Heart left ventricle (tissue), 16 donors: ENCODE measurements at regions not wholly inside any gene's neighbourhood (a gene's known extent, or its start where the extent isn't known, plus 50 kb on each side); places are given as distances from the start of the nearest gene placed in this dataset.
A peak's percentile ranks its signal among the peaks of the same experiment; 100 is the strongest.

Source experiments
- ATAC-seq, 4 donors: fragments of 200-7000 bp; cut with Tn5 transposase; one replicate each; pipeline ENCODE4 v1.9.1; 2020 to 2022; ENCODE audit warnings: moderate library complexity in 4 of 4, mild to moderate bottlenecking in 3 of 4, moderate number of reproducible peaks in 1 of 4
- DNase-seq, 5 donors: peaks; one replicate each; pipeline ENCODE4 v3.0.0-alpha.2; 2020
- H3K27ac ChIP-seq, 12 donors: fragments of 200-600 bp; sonication (generic) in 4 of 12; one replicate each; pipeline versions ENCODE4 v1.5.0 to v1.8.0; 2016 to 2022; ENCODE audit warnings: mild to moderate bottlenecking in 2 of 12
- H3K27me3 ChIP-seq, 9 donors: fragments of 200-600 bp; sonication (generic) in 2 of 9; one replicate each; pipeline versions ENCODE4 v1.5.1 to v1.8.0; 2016 to 2022; ENCODE audit warnings: mild to moderate bottlenecking in 3 of 9
- H3K36me3 ChIP-seq, 9 donors: fragments of 200-600 bp; sonication (generic) in 2 of 9; one replicate each; pipeline versions ENCODE4 v1.5.0 to v1.8.0; 2018 to 2022; ENCODE audit warnings: mild to moderate bottlenecking in 2 of 9
- H3K4me1 ChIP-seq, 12 donors: fragments of 200-600 bp; sonication (generic) in 4 of 12; one replicate each; pipeline versions ENCODE4 v1.5.0 to v1.8.0; 2016 to 2022; ENCODE audit warnings: mild to moderate bottlenecking in 3 of 12
- H3K4me3 ChIP-seq, 12 donors: fragments of 200-600 bp; sonication (generic) in 4 of 12; one replicate each; pipeline versions ENCODE4 v1.5.0 to v1.8.0; 2017 to 2022; ENCODE audit warnings: mild to moderate bottlenecking in 9 of 12, moderate library complexity in 4 of 12
- H3K9me3 ChIP-seq, 12 donors: fragments of 200-600 bp; sonication (generic) in 4 of 12; one replicate each; pipeline versions ENCODE4 v1.5.0 to v1.8.0; 2016 to 2022; ENCODE audit warnings: mild to moderate bottlenecking in 1 of 12
- CTCF ChIP-seq, 12 donors: fragments of 200-600 bp; sonication (generic) in 4 of 12; IDR thresholded peaks; one replicate each; pipeline versions ENCODE4 v1.5.0 to v1.8.0; 2018 to 2022; ENCODE audit warnings: antibody characterized with exemption in 12 of 12, mild to moderate bottlenecking in 5 of 12
- POLR2A ChIP-seq, 2 donors: fragments of 450-650 bp; IDR thresholded peaks; one replicate each; pipeline ENCODE4 v1.6.1; 2017; ENCODE audit warnings: antibody characterized with exemption in 2 of 2, mild to moderate bottlenecking in 2 of 2, moderate library complexity in 2 of 2
- WGBS, 4 donors: extraction: QIAGEN DNeasy Blood & Tissue Kit in 2 of 4; methylation state at CpG; one replicate each; pipeline versions ENCODE4 v1.1.5 to v1.1.7; 2013 to 2018; 5-methylcytosine and 5-hydroxymethylcytosine counted together
- intact Hi-C, 10 donors: fragments of 100-400 bp; cut with DNase I; formaldehyde crosslinking; loops; one replicate each; pipeline versions ENCODE4 v1.11.1 to v1.14.2; 2022
- donor health status: ischemic (EF 13 %, LVEDD 7.1; RV severe dilation, severe dysfunction).
- donor health status: healthy with polysubstance abuse.
- donor health status: DM: no; HTN: yes; CAD: no.
- donor health status: DM: no; HTN: no; CAD: no.
- donor health status: ischemic (EF 25% LVEDD 6.9; RV normal size, moderate dysfunction).
- donor health status: ischemic (EF 25% LVEDD 5.7; RV mildly dilated, moderate dysfunction).
- donor health status: healthy.
- donor health status: DM: yes; HTN: yes; CAD: no.
- donor health status: ischemic (EF 35%, LVEDD 5.7; RV mildly dilated, moderate dysfunction).
- donor health status: nonischemic (EF 11% LVEDD 7.7; RV severe dilation, severe dysfunction).
- donor health status: DM: yes; HTN: yes; CAD: no.
- donor health status: PGD.
- donor health status: ischemic (EF 29% LVEDD 5.4; RV normal size, mild dysfunction).
- donor health status: nonischemic (EF 23%, LVEDD 6.1; RV moderate dilation, normal function).

GRCh38 chr3:162366166-162366766, 869.7 kb downstream of the OTOL1 start:
- Histone ChIP-seq H3K9me3 (no peaks in the 10 kb centered on the region), H3K4me3 (no peak overlapping the region), H3K36me3 (no peaks in the 10 kb centered on the region), H3K27me3 (no peaks in the 10 kb centered on the region), H3K4me1 (peaks cover 0 to 11% (median 0%) of the 10 kb centered on the region in 12 donors), H3K27ac (peak overlapping the region in 1 of 12 donors; percentile 1)
- ATAC-seq (peak in 2 of 4 donors; percentile 41 to 50), DNase-seq (no peak)
- 50 to 56% (median 51%) methylated on average over 4 of the region's 4 CpGs for WGBS, 4 donors
- TF ChIP-seq CTCF (IDR thresholded peaks at IDR 0.05) (no peak), POLR2A (IDR thresholded peaks at IDR 0.05) (no peak)
- intact Hi-C loops = no loop called here

GRCh38 chr3:162367429-162368260, 871.0 kb downstream of the OTOL1 start:
- WGBS, 4 donors = 17 to 27% (median 19%) methylated on average over 3 of the region's 3 CpGs
- no peak overlapping the region for H3K4me3 ChIP-seq
- ATAC-seq = peak in 1 of 4 donors; percentile 43

GRCh38 chr3:162368417-162368816, 871.8 kb downstream of the OTOL1 start:
- Histone ChIP-seq H3K4me1 (peaks cover 0 to 11% (median 0%) of the 10 kb centered on the region in 12 donors), H3K27ac (no peak overlapping the region), H3K4me3 (no peak overlapping the region), H3K36me3 (no peaks in the 10 kb centered on the region), H3K9me3 (no peaks in the 10 kb centered on the region), H3K27me3 (no peaks in the 10 kb centered on the region)
- DNase-seq (no peak), ATAC-seq (no peak)
- TF ChIP-seq POLR2A (IDR thresholded peaks at IDR 0.05) (no peak), CTCF (IDR thresholded peaks at IDR 0.05) (no peak)
- intact Hi-C loops = no loop called here
- 34 to 46% (median 45%) methylated on average over 4 of the region's 4 CpGs for WGBS, 4 donors

More at GRCh38 chr3:162367429-162368260, 871.0 kb downstream of the OTOL1 start:
- Histone ChIP-seq H3K27me3 (no peaks in the 10 kb centered on the region), H3K4me1 (peaks cover 0 to 11% (median 0%) of the 10 kb centered on the region in 12 donors), H3K36me3 (no peaks in the 10 kb centered on the region), H3K27ac (no peak overlapping the region), H3K9me3 (no peaks in the 10 kb centered on the region)
- intact Hi-C loops = no loop called here
- DNase-seq = no peak
- TF ChIP-seq CTCF (IDR thresholded peaks at IDR 0.05) (no peak), POLR2A (IDR thresholded peaks at IDR 0.05) (no peak)

GRCh38 chr3:162369306-162369705, 872.7 kb downstream of the OTOL1 start:
- ATAC-seq (no peak), DNase-seq (no peak)
- no peak overlapping the region for H3K27ac ChIP-seq
- no peaks in the 10 kb centered on the region for H3K36me3 ChIP-seq
- no peak overlapping the region for H3K4me3 ChIP-seq
- H3K9me3 ChIP-seq = no peaks in the 10 kb centered on the region
- no peaks in the 10 kb centered on the region for H3K27me3 ChIP-seq
- peaks cover 0 to 11% (median 0%) of the 10 kb centered on the region in 12 donors for H3K4me1 ChIP-seq
- intact Hi-C loops = no loop called here
- TF ChIP-seq POLR2A (IDR thresholded peaks at IDR 0.05) = no peak
- no peak for TF ChIP-seq CTCF (IDR thresholded peaks at IDR 0.05)
- 39 to 61% (median 48%) methylated on average over 1 of the region's 1 CpG for WGBS, 4 donors
